Inferior parietal cortex (tissue), 1 donor: ENCODE measurements at regions not wholly inside any gene's neighbourhood (a gene's known extent, or its start where the extent isn't known, plus 50 kb on each side); places are given as distances from the start of the nearest gene placed in this dataset.

ENCODE experiments used
- DNase-seq: peaks from one replicate; pipeline ENCODE4 v3.0.0-alpha.2; 2016; ENCODE audit errors: extremely low spot score

DNA sequence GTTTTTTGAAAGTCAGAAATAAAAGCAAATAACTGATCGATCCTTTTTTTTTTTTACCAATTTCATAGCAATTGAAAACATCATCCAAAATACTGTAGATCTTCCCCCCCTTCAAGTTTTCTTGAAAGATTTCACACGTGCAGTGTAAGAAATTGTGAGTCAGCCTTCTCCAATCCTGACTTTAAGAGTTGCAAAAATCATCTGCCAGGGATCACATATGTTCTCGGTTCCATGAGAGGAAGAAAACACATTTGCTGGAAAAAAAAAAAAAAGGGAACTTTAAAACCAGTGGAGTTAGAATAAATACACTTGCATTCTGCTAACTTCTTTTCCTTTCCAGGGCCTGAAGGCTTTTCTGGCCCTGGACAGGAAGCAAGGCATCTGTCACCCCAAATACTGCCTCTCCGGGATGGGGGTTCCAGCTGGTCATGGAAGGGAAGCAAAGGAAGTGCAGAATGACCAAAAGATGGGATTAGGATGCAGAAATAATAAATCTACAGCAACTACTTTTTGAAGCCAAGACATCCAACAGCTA, 198.4 kb upstream of the KIAA1217 start:
- no peak for DNase-seq

DNA sequence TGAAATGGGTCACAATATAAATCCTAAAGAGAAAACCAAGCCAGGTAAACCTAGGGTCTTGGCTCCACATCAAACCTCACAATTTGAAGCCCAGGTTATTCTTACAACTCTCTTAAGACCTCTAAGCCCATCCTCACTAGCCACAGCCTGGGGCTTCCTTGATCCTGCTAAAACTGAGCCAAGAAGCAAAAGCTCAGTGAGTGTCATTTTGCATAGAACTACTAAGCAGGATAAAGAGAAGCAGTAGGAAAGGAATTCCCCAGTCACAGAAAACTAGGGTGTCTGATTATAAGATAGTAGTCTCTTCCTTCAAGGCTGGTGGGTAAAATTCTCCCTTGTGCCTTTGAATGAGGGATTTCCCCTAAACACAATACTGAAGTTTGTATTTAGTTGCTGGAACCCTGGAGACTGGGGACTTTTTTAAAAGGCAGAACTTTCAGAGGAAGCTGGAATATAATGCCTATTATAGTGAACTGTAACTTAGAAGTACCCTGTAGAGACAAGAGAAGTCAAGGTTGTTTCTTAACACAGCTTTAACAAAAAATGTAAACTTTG, 196.6 kb upstream of the KIAA1217 start:
- DNase-seq, result no peak

- DNase-seq, result no peak
These were observed 181.8 kb upstream of the KIAA1217 start for GRCh38 chr10:24027107-24027506.

- DNase-seq, result no peak
These were observed 174.4 kb upstream of the KIAA1217 start for GRCh38 chr10:24034571-24034970.

DNA sequence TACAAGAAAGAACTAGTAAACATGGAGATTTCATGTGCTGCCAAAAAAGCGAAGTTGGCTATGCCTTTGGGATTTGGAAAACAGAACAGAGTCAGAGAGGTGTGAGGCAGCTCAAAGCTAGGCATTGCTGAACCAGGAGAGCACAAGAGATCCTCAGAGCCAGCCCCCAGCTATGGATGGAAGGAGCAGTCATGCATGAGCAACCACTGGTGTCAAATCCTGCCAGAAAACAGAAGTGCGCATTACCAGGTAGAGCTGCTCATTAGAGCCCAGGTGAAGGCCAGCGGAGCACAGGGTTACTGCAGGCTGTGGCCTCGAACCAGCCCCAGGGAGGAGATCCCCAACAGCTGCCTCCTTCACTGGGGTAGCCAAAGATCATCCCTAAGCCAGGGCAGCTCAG, 173.2 kb upstream of the KIAA1217 start:
- no peak for DNase-seq

DNA sequence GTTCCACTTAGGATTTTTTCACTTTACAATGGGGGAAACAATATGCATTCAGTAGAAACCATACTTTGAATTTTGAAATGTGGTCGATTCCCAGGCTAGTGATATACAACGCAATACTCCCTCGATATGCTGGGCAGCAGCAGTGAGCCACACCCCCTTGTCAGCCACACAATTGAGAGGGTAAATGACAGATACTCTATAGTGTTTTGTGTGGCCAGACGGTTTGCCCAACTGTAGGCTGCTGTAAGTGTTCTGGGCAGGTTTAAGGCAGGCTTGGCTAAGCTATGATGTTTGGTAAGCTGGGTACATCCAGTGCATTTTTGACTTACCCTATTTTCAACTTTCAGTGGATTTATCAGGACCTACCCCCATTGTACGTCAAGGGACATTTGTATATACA, 169.6 kb upstream of the KIAA1217 start:
- no peak for DNase-seq

GRCh38 chr10:24039897-24040296, 169.0 kb upstream of the KIAA1217 start:
- no peak for DNase-seq

GRCh38 chr10:24041034-24041433, 167.9 kb upstream of the KIAA1217 start:
- DNase-seq, result no peak

DNA sequence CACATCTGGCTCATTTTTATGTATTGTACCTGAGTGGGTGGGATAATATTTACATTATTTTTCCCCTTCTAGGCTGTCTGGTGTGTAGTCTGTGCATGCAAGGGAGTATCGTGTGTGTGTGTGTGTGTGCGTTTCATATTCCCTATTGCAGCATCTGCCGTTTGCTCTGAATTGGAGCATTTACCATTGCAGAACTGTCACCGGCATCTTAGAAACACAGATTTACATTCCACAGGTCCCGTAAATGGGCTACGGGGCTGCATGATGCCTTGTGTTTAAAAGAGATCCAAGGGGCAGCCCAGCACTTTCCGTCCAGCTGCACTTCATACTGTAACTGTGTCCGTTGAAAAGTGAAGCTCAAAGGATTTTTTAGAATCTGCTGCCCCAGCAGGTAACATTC, 167.1 kb upstream of the KIAA1217 start:
- no peak for DNase-seq

DNA sequence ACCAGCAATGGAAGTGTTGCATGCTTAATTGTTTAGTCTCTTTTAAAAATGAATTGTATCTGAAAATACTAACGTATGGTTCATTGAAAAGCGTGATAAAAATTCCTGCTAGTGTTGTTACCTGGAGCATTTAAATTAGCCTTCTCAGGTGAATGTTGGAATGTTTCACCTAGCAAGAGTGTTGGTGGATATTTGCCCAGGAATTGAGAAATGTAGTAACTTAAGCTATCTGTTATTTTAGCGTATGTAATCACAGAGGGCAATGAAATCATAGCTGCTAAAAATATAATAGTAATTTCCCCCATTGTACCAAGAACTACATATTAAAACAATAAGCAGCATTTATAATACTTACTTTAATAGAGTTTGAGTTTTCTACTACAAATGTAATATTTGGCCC, 166.1 kb upstream of the KIAA1217 start:
- DNase-seq, result no peak

DNA sequence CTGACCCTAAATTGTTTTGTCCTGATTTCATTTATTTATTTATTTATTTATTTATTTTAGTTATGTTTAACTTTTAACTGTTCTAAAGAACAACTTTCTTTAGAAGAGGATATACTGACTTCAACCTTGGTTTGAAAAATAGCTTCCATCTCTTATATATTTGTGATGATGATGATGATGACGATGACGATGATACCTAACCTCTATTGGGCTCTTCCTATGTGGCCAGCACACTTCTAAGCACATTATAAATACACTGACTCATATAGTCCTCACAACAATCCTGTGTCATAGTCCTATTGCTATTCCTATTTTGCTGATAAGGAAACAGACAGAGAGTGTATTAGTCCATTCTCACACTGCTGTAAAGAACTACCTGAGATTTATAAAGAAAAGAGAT, 162.9 kb upstream of the KIAA1217 start:
- DNase-seq, result no peak

GRCh38 chr10:24047176-24047575, 161.8 kb upstream of the KIAA1217 start:
- no peak for DNase-seq

- DNase-seq, result no peak
These were observed 154.5 kb upstream of the KIAA1217 start for GRCh38 chr10:24054421-24054820.

DNA sequence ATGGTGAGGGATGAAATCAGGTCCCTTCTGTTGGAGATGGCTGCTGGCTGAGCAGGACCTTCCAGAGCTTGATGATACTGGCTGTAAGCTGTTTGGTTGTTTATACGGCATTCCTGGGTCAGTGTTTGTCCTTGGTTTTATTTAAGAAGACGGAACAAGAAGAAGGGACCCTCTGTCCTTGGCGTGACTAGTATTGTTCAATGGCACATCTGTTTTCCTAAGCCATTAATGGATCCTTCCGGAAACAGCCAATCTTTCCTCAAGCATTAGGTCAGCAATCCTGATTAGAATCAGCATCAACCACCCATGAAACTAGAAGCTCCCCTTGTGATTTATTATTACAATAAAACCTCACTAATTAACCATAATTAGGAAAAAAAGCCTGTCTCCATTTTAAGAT, 128.7 kb upstream of the KIAA1217 start:
- DNase-seq, result no peak

DNA sequence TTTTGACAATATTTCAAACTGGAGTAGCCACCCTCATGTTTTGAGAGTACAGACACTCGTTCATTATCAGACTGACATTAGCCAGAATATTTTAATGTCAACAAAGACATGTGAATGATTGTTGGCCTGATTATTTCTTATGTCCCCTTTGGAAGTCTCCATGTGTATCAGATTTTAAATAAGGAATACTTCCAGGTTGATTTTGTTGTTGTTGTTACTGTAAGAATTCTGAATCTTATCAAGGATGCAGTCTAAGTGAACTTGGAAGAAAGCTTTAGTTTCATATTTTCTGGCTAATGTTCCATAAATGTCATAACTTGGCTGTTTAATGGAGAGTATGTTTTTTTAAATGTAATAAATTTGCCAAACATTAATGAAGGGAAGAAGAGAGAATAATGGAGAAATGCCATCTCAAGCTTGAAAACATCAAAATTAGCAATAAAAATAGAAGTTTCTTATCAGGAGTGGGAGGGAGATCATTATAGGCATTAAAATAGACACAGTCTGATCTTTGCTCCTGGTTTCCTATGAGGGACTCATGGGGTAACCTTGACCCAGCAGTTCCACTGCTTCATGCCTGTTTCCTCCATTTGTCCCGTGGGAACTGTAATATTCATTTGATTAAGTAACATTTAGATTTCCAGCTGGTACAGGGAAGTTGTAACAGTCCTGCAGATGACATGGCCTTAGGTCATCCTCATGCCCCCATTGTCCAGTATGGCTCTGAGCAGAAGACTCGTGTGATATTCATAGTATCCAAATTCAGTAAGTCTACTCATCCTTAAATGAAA, 122.4 kb upstream of the KIAA1217 start:
- no peak for DNase-seq

- DNase-seq, result no peak
These were observed 117.7 kb upstream of the KIAA1217 start for GRCh38 chr10:24091256-24091655.

DNA sequence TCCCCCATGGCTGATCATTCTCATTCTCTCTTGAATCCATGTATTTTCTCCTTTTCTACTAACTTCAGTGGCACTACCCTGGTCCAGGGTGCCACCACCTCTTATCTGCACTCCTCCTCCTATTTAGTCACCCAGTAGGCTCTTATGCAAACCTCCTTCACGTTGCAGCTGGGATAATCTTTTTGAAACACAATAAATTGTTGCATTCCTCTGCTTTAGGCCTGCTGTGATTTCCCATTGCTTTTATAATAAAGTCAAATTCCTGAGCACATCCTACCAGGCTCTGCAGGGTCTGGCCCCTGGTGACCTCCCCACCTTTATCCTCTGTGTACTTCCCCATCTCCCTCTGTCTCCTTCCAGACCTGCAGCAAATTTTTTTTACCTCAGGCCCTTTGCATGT, 112.7 kb upstream of the KIAA1217 start:
- no peak for DNase-seq

DNA sequence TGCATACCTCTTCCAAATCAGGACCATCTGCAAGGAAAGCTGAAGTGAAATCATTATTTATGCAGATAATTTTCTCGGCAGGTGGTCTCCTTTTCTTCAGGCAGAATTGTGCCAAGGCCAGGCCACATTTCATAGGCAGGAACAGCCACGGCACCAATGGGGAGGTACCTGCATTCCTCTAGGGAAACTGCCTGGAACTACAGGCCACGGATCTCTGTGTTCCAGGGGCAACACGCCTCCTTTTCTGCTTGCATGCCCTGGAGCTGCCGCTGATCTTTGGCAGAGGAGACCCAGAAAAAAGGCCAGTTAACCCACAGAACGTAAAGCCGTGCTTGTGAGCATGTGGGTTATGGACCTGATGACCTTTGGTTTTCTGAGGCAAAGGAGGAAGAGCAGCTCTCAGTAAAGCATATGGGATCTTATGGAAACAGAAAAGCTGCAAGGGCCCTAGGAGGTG, 111.2 kb upstream of the KIAA1217 start:
- DNase-seq, result no peak

DNA sequence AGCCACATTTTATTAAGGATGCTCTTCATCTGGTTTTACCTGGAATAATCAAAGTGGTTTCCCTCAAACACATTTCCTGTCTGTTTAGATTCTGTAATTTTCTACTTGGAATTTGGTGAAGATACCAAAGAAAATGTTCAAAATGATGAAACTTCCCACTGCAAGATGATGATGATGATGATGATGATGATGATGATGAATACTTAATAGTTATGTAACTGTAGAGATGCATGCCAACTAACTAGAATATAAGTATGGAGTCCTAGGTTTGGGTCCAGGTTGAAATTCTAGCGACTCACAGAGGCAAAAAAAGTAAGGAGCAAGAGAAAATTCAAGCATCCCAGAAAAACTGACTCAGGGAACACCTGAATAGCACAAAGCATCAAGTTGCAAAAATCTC, 104.0 kb upstream of the KIAA1217 start:
- DNase-seq, result no peak

DNA sequence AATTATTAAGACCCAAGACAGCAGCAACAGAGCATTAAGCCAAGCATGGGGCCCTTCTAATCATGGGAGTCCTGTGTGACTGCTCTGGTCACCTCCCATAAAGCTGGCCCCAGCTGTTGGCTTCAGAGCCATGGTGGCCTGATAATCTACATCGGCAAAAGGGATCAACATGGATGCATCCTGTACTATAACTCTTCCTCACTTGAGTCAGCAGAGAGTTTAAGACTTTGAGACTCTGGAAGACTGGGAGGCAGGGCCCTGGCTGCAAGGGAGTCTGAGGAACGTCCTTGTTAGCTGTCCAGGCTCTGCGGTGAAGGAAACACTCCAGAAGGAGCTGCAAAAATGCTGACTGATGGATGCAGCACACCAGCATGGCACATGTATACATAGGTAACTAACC, 95.0 kb upstream of the KIAA1217 start:
- no peak for DNase-seq

GRCh38 chr10:24114556-24114955, 94.4 kb upstream of the KIAA1217 start:
- DNase-seq, result no peak

DNA sequence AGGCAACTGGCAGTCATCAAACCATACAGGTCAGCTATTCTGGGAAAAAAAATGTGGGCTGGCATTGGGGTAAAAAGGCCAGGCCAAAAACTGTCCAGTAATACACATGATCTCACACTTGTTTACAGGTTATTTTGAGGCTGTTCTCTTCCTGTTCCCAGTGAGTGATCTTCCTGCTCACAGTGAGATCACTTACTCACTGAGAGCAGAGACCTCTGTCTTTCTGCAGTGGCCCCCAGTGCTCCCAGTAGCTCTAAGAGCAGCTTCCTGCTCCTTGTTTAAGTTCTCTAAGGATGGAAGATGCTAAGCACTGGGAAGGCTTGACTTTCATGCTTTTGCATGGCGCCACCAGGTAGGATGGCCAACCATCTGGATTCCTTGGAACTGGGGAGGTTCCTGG, 93.5 kb upstream of the KIAA1217 start:
- DNase-seq, result no peak

DNA sequence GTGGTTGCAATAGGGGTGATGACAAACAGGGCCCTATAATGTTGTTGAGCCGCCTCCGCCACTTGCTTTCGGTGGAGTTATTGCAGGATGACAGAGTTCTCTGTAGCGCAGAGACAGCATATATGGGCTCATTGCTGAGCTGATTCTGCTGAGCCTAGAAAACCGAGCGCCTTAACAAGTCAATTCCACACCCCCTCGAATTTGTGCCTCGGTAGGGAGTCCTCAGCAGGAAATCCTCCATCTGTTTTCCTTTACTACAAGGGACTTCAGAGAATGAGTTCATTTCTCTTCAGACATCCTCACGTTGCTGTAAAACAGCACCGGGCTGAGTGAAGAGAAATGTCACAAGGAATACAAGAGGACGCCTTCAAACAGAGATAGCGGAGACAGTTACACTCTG, 90.7 kb upstream of the KIAA1217 start:
- DNase-seq, result peak; percentile 51
